ENCODE measurements at regions not wholly inside any gene's neighbourhood (a gene's known extent, or its start where the extent isn't known, plus 50 kb on each side); places are given as distances from the start of the nearest gene placed in this dataset.

GRCh38 chr2:81242501-81242900 lies 937.9 kb upstream of the LRRTM1 start:
- DNase-seq (ENCODE audit: low read depth) = no peak

- no peak for DNase-seq (ENCODE audit: low read depth)
Observed at GRCh38 chr2:81238462-81238861, 933.9 kb upstream of the LRRTM1 start.

GRCh38 chr2:81235601-81236000 lies 931.0 kb upstream of the LRRTM1 start:
- DNase-seq (ENCODE audit: low read depth) = no peak

GRCh38 chr2:81234711-81235110 lies 930.2 kb upstream of the LRRTM1 start:
- DNase-seq (ENCODE audit: low read depth) = no peak

- no peak for DNase-seq (ENCODE audit: low read depth)
Observed at GRCh38 chr2:81225756-81226155, 921.2 kb upstream of the LRRTM1 start.

- DNase-seq (ENCODE audit: low read depth) = no peak
Observed at GRCh38 chr2:81213598-81213997, 909.0 kb upstream of the LRRTM1 start.

- DNase-seq (ENCODE audit: low read depth) = no peak
Observed at GRCh38 chr2:81206216-81206615, 901.7 kb upstream of the LRRTM1 start.

- DNase-seq (ENCODE audit: low read depth) = no peak
Observed at GRCh38 chr2:81196933-81197628, 892.5 kb upstream of the LRRTM1 start.

GRCh38 chr2:81196383-81196851 lies 891.9 kb upstream of the LRRTM1 start:
- no peak for DNase-seq (ENCODE audit: low read depth)

GRCh38 chr2:81195774-81196382 lies 891.3 kb upstream of the LRRTM1 start:
- DNase-seq (ENCODE audit: low read depth) = no peak

GRCh38 chr2:81195017-81195773 lies 890.6 kb upstream of the LRRTM1 start:
- no peak for DNase-seq (ENCODE audit: low read depth)

- no peak for DNase-seq (ENCODE audit: low read depth)
Observed at GRCh38 chr2:81194581-81194980, 890.0 kb upstream of the LRRTM1 start.

GRCh38 chr2:81194176-81194575 lies 889.6 kb upstream of the LRRTM1 start:
- no peak for DNase-seq (ENCODE audit: low read depth)

- DNase-seq (ENCODE audit: low read depth) = no peak
Observed at GRCh38 chr2:81181845-81182244, 877.3 kb upstream of the LRRTM1 start.

- no peak for DNase-seq (ENCODE audit: low read depth)
Observed at GRCh38 chr2:81171447-81171846, 866.9 kb upstream of the LRRTM1 start.

GRCh38 chr2:81163583-81163982 lies 859.0 kb upstream of the LRRTM1 start:
- DNase-seq (ENCODE audit: low read depth) = no peak

GRCh38 chr2:81158505-81158904 lies 854.0 kb upstream of the LRRTM1 start:
- DNase-seq (ENCODE audit: low read depth) = no peak

GRCh38 chr2:81148323-81148722 lies 843.8 kb upstream of the LRRTM1 start:
- DNase-seq (ENCODE audit: low read depth) = no peak

- no peak for DNase-seq (ENCODE audit: low read depth)
Observed at GRCh38 chr2:81136296-81136695, 831.7 kb upstream of the LRRTM1 start.

GRCh38 chr2:81097361-81097760 lies 792.8 kb upstream of the LRRTM1 start:
- no peak for DNase-seq (ENCODE audit: low read depth)

GRCh38 chr2:81093031-81093430 lies 788.5 kb upstream of the LRRTM1 start:
- DNase-seq (ENCODE audit: low read depth) = peak; percentile 10

- no peak for DNase-seq (ENCODE audit: low read depth)
Observed at GRCh38 chr2:81087646-81088045, 783.1 kb upstream of the LRRTM1 start.

GRCh38 chr2:81084101-81084500 lies 779.5 kb upstream of the LRRTM1 start:
- peak; percentile 4 for DNase-seq (ENCODE audit: low read depth)

Measured in M059J (cell line).